ENCODE measurements at regions not wholly inside any gene's neighbourhood (a gene's known extent, or its start where the extent isn't known, plus 50 kb on each side); places are given as distances from the start of the nearest gene placed in this dataset.
"Not testable (repeated sequence)": the region's sequence is repeated elsewhere in the genome, so short reads cannot be mapped to it uniquely, and the experiment has no call there.

GRCh38 chr1:70674941-70675685, 264.0 kb downstream of the CTH start:
- DNase-seq, result no peak

DNA sequence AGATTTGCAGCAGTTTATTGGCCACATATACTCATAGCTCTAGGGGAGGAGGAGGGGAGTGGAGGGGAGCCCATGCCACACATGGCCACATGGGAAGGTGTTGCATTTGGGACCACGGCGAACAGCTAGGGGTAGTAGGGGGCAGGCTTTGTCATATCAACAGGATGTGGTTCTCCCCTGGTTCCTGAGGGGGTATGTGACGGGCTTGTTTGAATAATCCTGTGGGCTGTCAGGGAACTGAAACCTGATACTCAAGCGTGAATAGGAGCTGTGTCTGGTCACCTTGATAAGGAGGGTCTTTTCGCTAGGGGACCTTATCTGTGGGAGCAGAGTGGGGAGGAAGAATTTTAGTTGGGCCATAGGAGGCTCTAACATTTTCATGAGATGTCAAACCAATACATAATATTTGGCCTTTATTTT, 264.7 kb downstream of the CTH start:
- DNase-seq, result no peak

- no peak for DNase-seq
Measured at GRCh38 chr1:70685300-70686286, 274.5 kb downstream of the CTH start.

- no peak for DNase-seq
Measured at GRCh38 chr1:70688580-70688979, 277.5 kb downstream of the CTH start.

DNA sequence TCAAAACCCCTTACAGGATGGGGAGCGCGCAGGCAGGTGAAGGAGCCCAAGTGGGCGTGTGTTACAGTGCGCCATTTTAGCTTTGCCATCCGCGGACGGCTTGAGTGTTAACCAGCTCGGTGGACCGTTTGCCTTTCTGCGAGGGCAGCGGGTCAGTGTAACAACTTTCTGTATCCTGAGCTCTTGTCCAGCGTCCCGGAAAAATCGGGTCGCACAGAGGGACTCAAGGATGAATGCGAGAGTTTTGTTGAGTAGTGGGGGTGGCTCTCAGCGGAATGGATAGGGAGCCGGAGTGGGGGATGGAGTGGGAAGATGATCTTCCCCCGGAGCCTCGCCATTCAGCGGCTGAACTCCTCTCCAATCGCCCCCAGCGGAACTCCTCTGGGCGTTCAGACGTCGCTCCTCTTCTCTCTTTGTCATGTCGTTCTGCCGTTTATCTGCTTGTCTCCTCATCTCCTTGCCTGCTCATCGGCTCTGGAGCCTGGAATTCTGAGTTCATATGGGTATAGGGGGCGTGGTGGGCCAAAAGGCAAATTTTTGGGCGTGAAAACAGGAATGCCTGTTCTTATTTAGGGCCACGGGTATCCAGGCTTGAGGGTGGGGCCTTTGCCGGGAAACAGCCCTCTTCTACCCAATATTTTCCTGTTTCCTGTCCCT, 295.4 kb downstream of the CTH start:
- no peak for DNase-seq

DNA sequence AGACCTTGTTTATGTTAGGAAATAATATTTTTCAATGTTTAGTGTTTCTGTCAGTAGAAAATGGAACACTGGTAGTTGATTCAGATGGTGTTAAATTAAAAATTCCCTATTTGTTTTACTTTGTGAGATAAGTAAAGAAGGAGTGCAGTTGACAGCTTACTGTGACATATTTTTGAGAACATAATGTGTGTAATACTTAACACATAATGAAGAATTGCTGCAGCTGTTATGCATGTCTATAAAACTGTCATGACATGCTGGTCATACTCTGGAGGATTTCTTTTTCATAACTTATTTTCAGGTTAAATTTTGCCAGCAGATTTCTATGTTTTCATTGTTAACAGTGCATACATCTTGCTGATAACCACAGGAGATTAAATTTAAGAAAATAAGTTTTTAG, 296.1 kb downstream of the CTH start:
- no peak for DNase-seq

DNA sequence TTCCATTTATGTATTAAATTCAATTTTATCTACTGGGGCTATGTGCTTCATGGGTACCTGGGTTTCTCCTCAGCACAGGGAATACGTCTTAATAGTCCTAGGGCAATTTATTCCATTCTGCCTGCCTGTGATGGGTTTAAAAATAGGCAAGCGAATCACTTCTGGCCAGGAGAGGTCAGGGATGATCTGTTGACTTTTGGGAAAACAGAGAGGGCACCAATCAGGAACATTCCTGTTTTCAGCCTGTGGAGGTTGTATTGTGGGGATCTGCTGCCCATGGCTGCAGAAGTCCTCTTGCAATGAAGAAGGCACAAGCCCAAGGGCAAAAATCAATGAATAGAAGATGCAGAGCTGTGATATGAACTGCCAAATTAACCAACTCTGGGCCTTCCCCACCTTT, 303.1 kb downstream of the CTH start:
- no peak for DNase-seq

GRCh38 chr1:70717211-70717610, 306.1 kb downstream of the CTH start:
- DNase-seq, result no peak

GRCh38 chr1:70717656-70718055, 306.6 kb downstream of the CTH start:
- DNase-seq, result no peak

DNA sequence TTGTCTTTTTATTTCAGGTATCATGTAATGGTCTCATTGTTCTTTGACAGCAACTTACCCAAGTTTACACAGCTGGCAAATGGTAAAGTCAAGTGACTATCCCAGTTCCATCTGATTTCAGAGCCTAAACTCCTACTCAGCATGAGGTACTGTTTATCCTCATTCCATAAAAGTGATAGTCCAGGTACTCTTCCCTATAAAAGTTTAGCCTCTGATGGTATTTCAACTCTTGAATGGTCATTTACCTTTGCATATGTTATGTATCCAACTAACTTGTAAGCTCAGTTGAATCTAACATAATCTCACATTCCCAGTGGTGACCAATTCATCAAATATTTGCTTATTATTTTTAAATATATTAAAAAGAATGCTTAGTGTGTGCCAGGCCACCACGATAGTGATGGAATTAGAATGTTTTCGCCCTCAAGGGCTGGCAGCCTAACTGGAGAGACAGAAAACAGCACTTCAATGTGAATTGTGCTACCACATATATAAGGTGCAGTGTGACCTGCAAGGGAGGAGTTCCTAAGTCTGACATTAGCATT, 307.1 kb downstream of the CTH start:
- DNase-seq, result no peak

DNA sequence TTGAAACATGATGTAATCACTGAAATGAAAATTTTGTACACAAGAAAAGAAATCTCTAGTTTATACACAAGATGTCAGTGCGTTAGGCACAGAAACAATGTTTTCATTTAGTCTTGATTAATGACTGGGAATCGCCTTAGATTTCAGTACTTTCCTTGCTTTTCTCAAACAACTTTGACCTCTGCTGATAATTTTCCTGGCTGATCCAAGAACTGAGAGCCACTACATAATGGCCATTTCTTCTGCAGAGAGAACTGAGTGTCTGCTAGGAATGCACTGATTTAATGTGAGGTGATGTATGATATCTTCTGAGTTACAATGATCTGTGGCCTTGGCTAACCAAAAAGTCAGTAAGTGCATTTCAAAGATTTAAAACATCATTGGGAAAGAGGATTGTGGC, 308.1 kb downstream of the CTH start:
- DNase-seq, result no peak

GRCh38 chr1:70720109-70720508, 309.0 kb downstream of the CTH start:
- DNase-seq, result no peak

GRCh38 chr1:70720521-70720920, 309.5 kb downstream of the CTH start:
- DNase-seq, result no peak

DNA sequence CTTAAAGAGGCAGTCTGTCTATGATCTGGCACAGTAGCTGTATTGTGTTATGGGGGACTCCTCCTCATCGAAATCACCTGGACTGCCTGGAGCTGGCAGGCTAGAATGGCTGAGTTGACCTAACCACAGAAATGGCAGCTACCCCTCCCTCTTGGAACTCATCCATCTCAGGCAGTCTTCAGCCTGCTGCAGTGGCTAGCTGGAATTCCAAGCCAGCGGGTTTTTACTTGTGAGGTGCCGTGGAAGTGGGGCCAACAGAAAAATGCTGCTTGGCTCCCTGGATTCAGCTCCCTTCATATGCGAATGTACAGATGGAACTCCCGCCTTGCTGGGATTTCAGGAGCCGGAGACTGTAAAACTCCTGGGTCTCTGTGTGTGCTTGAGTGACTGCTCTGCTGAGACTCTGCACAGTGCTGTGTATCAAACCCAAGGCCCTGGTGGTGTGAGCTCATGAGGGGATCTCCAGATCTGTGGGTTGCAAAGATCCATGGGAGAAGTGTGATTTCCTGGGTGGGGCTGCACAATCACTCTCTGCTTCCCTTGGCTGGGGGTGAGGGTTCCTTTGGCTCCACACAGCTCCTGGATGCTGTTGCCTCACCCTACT, 316.9 kb downstream of the CTH start:
- DNase-seq, result no peak

- not testable (repeated sequence) for DNase-seq
Measured at GRCh38 chr1:70736518-70736917, 311.1 kb downstream of the PTGER3 start.

- no peak for DNase-seq
Measured at GRCh38 chr1:70737125-70737524, 310.5 kb downstream of the PTGER3 start.

- no peak for DNase-seq
Measured at GRCh38 chr1:70738624-70739023, 309.0 kb downstream of the PTGER3 start.

DNA sequence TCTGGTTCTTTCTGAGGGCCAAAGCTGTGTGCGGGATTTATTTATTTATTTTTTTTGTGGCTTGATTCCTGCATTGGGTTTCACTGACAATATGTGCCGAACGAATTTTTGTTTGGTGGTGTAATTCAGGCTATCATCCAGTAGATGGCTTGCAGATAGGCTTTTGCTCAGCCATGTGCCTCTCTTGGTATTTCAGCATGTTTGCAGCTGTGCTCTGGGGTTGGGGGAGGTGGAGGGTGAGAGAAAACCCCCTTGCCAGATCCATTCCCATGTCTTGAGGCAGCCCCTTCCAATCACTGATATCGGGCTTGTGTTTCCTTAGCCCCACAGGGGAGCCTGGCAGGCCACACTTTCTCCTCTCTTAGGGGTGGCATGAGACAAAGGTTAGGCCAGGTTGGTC, 302.4 kb downstream of the PTGER3 start:
- no peak for DNase-seq

DNA sequence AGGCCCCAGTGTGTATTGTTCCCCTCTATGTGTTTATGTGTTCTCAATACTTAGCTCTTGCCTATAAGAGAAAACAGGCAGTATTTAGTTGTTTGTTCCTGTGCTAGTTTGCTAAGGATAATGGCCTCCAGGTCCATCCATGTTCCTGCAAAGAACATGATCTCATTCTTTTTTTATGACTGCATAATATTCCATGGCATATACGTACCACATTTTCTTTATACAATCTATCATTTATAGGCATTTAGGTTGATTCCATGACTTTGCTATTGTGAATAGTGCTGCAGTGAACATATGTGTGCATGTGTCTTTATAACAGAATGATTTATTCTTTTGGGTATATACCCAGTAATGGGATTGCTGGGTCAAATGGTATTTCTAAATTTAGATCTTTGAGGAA, 301.6 kb downstream of the PTGER3 start:
- DNase-seq, result not testable (repeated sequence)

DNA sequence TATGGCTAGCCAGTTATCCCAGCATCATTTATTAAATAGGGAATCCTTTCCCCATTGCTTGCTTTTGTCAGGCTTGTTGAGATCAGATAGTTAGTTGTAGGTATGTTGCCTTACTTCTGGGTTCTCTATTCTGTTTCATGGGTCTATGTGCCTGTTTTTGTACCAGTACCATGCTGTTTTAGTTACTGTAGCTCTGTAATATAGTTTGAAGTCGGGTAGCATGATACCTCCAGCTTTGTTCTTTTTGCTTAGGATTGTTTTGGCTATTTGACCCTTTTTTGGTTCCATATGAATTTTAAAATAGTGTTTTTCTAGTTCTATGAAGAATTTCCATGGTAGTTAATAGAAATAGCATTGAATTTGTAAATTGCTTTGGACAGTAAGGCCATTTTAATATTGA, 300.5 kb downstream of the PTGER3 start:
- not testable (repeated sequence) for DNase-seq

GRCh38 chr1:70751676-70752287, 295.8 kb downstream of the PTGER3 start:
- DNase-seq, result not testable (repeated sequence)

DNA sequence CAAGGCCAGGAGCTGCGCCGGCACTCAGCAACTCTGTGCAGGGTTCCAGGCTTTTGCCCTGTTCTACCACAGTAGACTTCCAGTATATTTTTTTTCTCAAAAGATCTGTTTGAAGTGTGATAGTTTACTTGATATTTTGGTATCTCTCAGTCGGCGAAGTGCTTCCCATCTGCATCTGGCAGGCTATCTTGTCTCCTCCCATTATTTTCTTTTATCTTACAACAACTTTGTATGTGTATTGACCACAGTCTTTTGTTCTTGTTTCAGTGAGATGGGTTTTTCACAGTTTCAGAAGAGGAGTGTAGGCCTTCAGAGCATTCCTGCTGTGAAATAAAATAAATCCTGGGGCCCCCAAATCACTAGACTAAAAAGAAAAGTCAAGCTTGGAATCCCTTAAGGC, 292.9 kb downstream of the PTGER3 start:
- DNase-seq, result no peak

Data from NCI-H1436 treated with DMSO at 0.1 percent for 48 hours (cell line).